H54 (cell line): ENCODE measurements at regions not wholly inside any gene's neighbourhood (a gene's known extent, or its start where the extent isn't known, plus 50 kb on each side); places are given as distances from the start of the nearest gene placed in this dataset.

Experiments used
- DNase-seq: peaks from one replicate; pipeline ENCODE4 v3.0.0; 2011; ENCODE audit warnings: low spot score, mixed read lengths; ENCODE audit not compliant: insufficient read length
- FAIRE-seq: peaks from 3 replicates; lab custom pipeline; 2011; peaks lifted over from hg19 to GRCh38; lab: Jason Lieb, UNC
- POLR2A ChIP-seq: IDR thresholded peaks from 2 replicates; pipeline ENCODE4 v1.6.1; 2011; ENCODE audit warnings: low read depth, mild to moderate bottlenecking, low read length

DNA sequence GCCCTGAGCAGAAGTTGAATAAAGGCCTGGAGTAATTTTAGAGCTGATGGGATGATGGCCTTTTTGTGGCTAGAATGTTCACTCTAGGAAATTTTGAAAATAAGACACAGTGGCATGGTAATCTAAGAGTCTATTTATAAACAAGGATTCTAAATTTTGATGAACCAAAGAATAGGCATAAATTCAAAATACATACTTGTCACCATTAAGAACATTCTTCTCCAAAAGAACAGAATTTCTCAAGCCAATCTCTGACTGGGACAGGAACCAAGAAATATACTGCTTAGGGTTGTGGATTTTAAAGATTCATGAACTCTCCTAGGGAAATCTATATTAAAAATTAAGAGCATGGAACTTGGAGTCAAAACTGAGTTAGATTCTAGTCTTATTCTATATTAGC, 98.2 kb upstream of the SETBP1 start:
- no peak for TF ChIP-seq POLR2A
- DNase-seq (no peak), FAIRE-seq (no peak)

DNA sequence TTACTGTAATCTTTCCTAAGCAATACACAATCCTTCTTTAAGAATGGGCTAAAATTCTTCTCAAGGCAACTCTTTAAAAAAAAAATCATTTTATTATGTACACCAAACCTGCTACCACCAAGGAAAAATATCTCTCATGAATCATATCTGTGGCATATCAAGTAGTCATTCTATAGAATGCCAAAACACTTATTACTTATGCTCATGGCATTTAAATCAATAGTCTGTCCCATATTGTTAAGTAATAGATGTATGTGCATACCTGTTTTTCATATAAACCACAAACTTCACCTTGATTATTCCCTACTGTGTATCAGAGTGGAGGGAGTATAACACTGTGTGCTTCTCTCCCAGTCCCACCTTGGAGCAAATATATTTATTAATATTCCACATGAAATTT, 95.8 kb upstream of the SETBP1 start:
- no peak for TF ChIP-seq POLR2A
- FAIRE-seq: no peak
- no peak for DNase-seq

- FAIRE-seq: no peak
- no peak for DNase-seq
- TF ChIP-seq POLR2A: no peak
These were observed 93.7 kb upstream of the SETBP1 start for GRCh38 chr18:44586782-44587524.

DNA sequence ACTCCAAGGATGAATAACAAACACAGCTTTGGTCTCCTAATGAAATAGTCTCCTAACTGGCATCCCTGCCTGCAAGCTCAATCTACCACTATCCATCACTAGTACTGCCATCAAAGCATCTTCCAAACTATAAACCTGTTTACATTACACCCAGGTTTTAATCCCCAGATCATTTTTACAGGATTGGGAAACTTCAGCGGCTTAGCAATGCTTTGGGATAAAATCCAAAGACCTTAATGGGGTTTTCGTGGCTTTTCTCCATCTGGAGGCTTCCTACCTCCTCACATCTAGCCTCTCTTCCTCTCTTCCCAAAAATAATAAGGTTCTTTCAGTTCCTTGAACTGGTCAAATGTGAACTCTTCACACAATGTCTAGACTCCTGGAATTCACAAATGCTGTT, 92.2 kb upstream of the SETBP1 start:
- TF ChIP-seq POLR2A: no peak
- no peak for FAIRE-seq
- DNase-seq: no peak

GRCh38 chr18:44589693-44590355, 90.9 kb upstream of the SETBP1 start:
- FAIRE-seq (no peak), DNase-seq (no peak)
- TF ChIP-seq POLR2A: no peak

- no peak for TF ChIP-seq POLR2A
- no peak for DNase-seq
These were observed 89.6 kb upstream of the SETBP1 start for GRCh38 chr18:44590956-44591670.

DNA sequence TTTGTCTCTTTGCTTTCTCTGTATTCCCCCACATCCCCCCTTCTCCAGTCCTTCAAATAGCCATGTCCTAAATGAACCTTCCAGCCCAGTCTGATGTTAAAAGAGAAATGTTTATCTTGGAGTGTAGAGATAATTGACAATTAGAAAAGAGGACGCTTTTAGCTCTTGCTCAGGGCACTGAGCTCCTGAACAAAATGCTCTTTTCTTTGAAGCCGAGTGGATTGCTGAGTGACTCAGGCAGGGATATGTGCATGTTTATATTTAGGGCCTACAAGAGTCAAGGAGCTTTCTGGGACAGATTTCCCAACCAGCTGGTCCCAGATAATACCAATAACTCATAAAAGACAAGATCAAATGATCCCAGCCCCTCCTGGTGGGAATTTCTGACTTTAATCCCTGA, 88.0 kb upstream of the SETBP1 start:
- FAIRE-seq: no peak
- no peak for TF ChIP-seq POLR2A
- DNase-seq: no peak

More at GRCh38 chr18:44590956-44591670, 89.6 kb upstream of the SETBP1 start:
- FAIRE-seq: no peak

- DNase-seq (no peak), FAIRE-seq (no peak)
- TF ChIP-seq POLR2A: no peak
These were observed 85.8 kb upstream of the SETBP1 start for GRCh38 chr18:44594799-44595467.

DNA sequence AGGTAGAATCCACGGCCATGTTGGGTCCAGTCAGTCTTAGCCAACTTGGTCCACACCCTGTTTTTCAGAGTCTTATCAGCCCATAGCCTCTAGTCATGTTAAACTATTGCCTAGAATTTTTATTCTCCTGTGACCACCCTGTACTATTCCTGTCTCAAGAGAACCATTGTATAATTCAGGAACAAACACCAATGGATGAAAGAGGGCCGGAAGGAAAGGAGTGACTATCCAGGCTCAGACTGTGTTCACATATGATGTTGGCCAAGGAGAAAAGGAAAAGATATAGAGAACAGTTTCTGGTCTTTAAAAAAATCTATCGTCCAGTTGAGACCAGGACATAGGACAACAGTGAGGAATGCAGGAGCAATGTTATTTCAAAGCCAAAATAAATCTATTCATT, 82.9 kb upstream of the SETBP1 start:
- DNase-seq (no peak), FAIRE-seq (no peak)
- no peak for TF ChIP-seq POLR2A

DNA sequence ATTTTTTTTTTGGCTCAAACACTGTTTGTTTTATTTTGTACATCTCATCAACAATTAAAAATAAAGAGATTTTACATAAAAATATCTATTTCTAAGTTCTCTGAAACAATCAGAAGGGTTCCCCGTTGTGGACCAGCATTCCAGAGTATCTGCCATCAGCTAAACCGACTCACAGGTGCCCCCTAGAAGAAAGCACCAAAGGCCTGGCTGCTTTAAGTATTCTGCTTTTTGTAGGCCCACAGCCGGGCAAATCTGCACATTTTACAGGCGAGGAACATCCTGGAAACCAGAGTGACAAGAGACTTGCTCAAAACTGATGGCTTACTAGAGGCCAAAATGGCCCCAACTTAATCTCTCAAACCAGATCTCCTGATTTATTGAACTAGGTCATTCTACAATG, 82.2 kb upstream of the SETBP1 start:
- TF ChIP-seq POLR2A: no peak
- DNase-seq (no peak), FAIRE-seq (no peak)

- no peak for TF ChIP-seq POLR2A
- FAIRE-seq: no peak
- DNase-seq: no peak
These were observed 81.3 kb upstream of the SETBP1 start for GRCh38 chr18:44599412-44599811.

DNA sequence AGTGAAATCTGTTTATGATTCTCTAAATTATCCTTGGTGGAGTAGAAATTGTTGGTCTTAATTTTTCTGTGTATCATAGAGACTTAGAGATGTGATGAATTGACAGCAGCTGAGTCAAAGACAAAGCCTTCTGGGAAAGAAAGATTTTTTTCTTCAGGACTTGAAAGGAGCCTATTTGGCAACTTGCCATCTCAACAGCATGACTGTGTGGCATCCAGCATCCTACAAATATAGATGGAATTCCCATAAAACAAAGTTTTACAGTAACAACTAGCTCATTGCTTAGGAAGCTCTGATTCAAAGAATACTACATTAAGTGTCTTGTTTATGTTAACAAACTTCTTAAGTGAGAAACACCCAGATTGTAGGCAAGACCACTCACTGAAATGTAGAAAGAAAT, 79.2 kb upstream of the SETBP1 start:
- FAIRE-seq (no peak), DNase-seq (no peak)
- TF ChIP-seq POLR2A: no peak

GRCh38 chr18:44602380-44602779, 78.3 kb upstream of the SETBP1 start:
- FAIRE-seq: no peak
- no peak for TF ChIP-seq POLR2A

DNA sequence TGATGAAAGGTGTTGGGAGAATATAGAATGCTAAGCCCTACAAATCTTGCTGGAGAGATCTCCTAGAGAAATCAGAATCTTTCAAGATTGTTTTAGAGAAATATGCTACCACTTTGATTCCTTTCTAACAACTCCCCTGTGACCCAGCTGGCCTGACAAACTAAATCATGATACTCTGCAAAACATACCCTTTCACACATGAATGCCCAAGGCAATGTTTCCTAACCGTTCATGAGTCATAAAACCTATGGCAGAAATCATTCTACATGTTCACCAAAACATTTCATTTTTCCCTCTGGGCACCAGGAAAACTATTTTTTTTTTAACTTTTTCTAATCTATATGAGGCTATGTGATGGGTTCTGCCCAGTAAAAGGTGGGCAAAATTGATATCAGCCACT, 77.8 kb upstream of the SETBP1 start:
- no peak for DNase-seq
- no peak for FAIRE-seq
- no peak for TF ChIP-seq POLR2A

More at GRCh38 chr18:44602380-44602779, 78.3 kb upstream of the SETBP1 start:
- DNase-seq: no peak
